GM23338 (cell line): ENCODE measurements at regions not wholly inside any gene's neighbourhood (a gene's known extent, or its start where the extent isn't known, plus 50 kb on each side); places are given as distances from the start of the nearest gene placed in this dataset.

ENCODE experiments used
- ATAC-seq: fragments of 200-7000 bp; cut with Tn5 transposase; 3 replicates; pipeline ENCODE4 v1.9.1; 2020
- DNase-seq: peaks from one replicate; pipeline ENCODE4 v3.0.0-alpha.2; 2015; ENCODE audit warnings: low spot score
- H2AFZ ChIP-seq: fragments of 200-600 bp; sonication (generic); 2 replicates; pipeline ENCODE4 v1.8.0; 2016; ENCODE audit warnings: antibody characterized with exemption, mild to moderate bottlenecking, moderate library complexity
- H3F3A ChIP-seq: fragments of 200-600 bp; sonication (generic); replicated peaks from 2 replicates; pipeline ENCODE4 v1.8.0; 2017; ENCODE audit warnings: antibody characterized with exemption, mixed run types, low read depth
- H3K27ac ChIP-seq: fragments of 200-600 bp; sonication (generic); 2 replicates; pipeline ENCODE4 v1.6.1; 2016; ENCODE audit warnings: low read depth
- H3K27me3 ChIP-seq: fragments of 200-600 bp; sonication (generic); 2 replicates; pipeline ENCODE4 v1.8.0; 2016; ENCODE audit warnings: mild to moderate bottlenecking, mixed run types, moderate library complexity; ENCODE audit not compliant: insufficient read depth
- H3K36me3 ChIP-seq: fragments of 200-600 bp; sonication (generic); 2 replicates; pipeline ENCODE4 v1.8.0; 2016; ENCODE audit warnings: mild to moderate bottlenecking; ENCODE audit not compliant: insufficient read depth
- H3K4me1 ChIP-seq: fragments of 200-600 bp; sonication (generic); 2 replicates; pipeline ENCODE4 v1.8.0; 2016; ENCODE audit warnings: mild to moderate bottlenecking, moderate library complexity; ENCODE audit not compliant: insufficient read depth
- H3K4me2 ChIP-seq: fragments of 200-600 bp; sonication (generic); 2 replicates; pipeline ENCODE4 v1.7.1; 2017; ENCODE audit warnings: mixed run types
- H3K4me3 ChIP-seq: fragments of 200-600 bp; sonication (generic); 2 replicates; pipeline ENCODE4 v1.6.1; 2016; ENCODE audit warnings: mixed run types
- H3K79me2 ChIP-seq: fragments of 200-600 bp; sonication (generic); replicated peaks from 2 replicates; pipeline ENCODE4 v1.8.0; 2017; ENCODE audit warnings: mild to moderate bottlenecking; ENCODE audit not compliant: insufficient read depth
- H3K9me2 ChIP-seq: fragments of 200-600 bp; sonication (generic); 2 replicates; pipeline ENCODE4 v1.8.0; 2017; ENCODE audit not compliant: insufficient read depth
- H4K20me1 ChIP-seq: fragments of 200-600 bp; sonication (generic); replicated peaks from 2 replicates; pipeline ENCODE4 v1.8.0; 2017; ENCODE audit warnings: mild to moderate bottlenecking; ENCODE audit not compliant: insufficient read depth
- H3K27ac Mint-ChIP-seq: 2 replicates; pipeline ENCODE4 v1.8.0; 2020; ENCODE audit warnings: inconsistent platforms, mild to moderate bottlenecking, moderate library complexity, mixed read lengths
- H3K27me3 Mint-ChIP-seq: 3 replicates; pipeline ENCODE4 v1.8.0; 2022; ENCODE audit warnings: low read depth, mild to moderate bottlenecking, moderate library complexity, mixed read lengths, inconsistent platforms; ENCODE audit not compliant: insufficient read depth, poor library complexity
- H3K36me3 Mint-ChIP-seq: 3 replicates; pipeline ENCODE4 v1.8.0; 2021; ENCODE audit warnings: low read depth, mild to moderate bottlenecking, inconsistent platforms, moderate library complexity, mixed read lengths
- H3K4me1 Mint-ChIP-seq: 3 replicates; pipeline ENCODE4 v1.8.0; 2020; ENCODE audit warnings: mild to moderate bottlenecking, inconsistent platforms, mixed read lengths
- H3K4me3 Mint-ChIP-seq: 3 replicates; pipeline ENCODE4 v1.8.0; 2021; ENCODE audit warnings: moderate library complexity, mild to moderate bottlenecking, inconsistent platforms, mixed read lengths
- H3K9me3 Mint-ChIP-seq: 3 replicates; pipeline ENCODE4 v1.8.0; 2020; ENCODE audit warnings: moderate library complexity, mild to moderate bottlenecking, inconsistent platforms, mixed read lengths
- EZH2 ChIP-seq: fragments of 200-600 bp; sonication (generic); IDR thresholded peaks from one replicate; pipeline ENCODE4 v1.8.0; 2017; ENCODE audit warnings: antibody characterized with exemption, mild to moderate bottlenecking, low read depth; ENCODE audit not compliant: unreplicated experiment
- EZH2phosphoT487 ChIP-seq: fragments of 200-600 bp; sonication (generic); IDR thresholded peaks from one replicate; pipeline ENCODE4 v1.8.1; 2018; ENCODE audit warnings: antibody characterized with exemption; ENCODE audit not compliant: unreplicated experiment
- JUNB ChIP-seq: IDR thresholded peaks from one replicate; pipeline ENCODE4 v1.6.1; 2016; ENCODE audit warnings: antibody characterized with exemption; ENCODE audit not compliant: unreplicated experiment
- NANOG ChIP-seq: IDR thresholded peaks from 2 replicates; pipeline ENCODE4 v1.6.1; 2016; ENCODE audit warnings: antibody characterized with exemption, borderline replicate concordance
- STAT1 ChIP-seq: IDR thresholded peaks from one replicate; pipeline ENCODE4 v1.6.1; 2016; ENCODE audit warnings: antibody characterized with exemption; ENCODE audit not compliant: unreplicated experiment
- ZNF114 ChIP-seq: fragments of 250-450 bp; sonication (Bioruptor Pico); IDR thresholded peaks from 2 replicates; pipeline ENCODE4 v1.5.0; 2020; ENCODE audit warnings: mild to moderate bottlenecking, moderate library complexity
- ZNF331 ChIP-seq: fragments of 250-450 bp; sonication (Bioruptor Pico); IDR thresholded peaks from 2 replicates; pipeline ENCODE4 v1.5.0; 2020; ENCODE audit warnings: low read depth, mild to moderate bottlenecking, moderate library complexity
- ZNF462 ChIP-seq: fragments of 250-450 bp; sonication (Bioruptor Pico); IDR thresholded peaks from 2 replicates; pipeline ENCODE4 v1.5.0; 2020; ENCODE audit warnings: mild to moderate bottlenecking, moderate library complexity
- TF ChIP-seq, protein P1 (sequence below): IDR thresholded peaks from one replicate; pipeline ENCODE4 v1.6.1; 2018; ENCODE audit warnings: antibody characterized with exemption; ENCODE audit not compliant: unreplicated experiment
- TF ChIP-seq, protein P2 (sequence below), 2 experiments: fragments of 200-600 bp in 1 of 2; sonication (generic) in 1 of 2; conservative IDR thresholded peaks; 2 replicates each; pipeline versions ENCODE4 v1.5.1 to v1.6.1; 2016 to 2017; ENCODE audit warnings: antibody characterized with exemption in 2 of 2, low read depth in 2 of 2, mild to moderate bottlenecking in 2 of 2, moderate library complexity in 1 of 2

DNA sequence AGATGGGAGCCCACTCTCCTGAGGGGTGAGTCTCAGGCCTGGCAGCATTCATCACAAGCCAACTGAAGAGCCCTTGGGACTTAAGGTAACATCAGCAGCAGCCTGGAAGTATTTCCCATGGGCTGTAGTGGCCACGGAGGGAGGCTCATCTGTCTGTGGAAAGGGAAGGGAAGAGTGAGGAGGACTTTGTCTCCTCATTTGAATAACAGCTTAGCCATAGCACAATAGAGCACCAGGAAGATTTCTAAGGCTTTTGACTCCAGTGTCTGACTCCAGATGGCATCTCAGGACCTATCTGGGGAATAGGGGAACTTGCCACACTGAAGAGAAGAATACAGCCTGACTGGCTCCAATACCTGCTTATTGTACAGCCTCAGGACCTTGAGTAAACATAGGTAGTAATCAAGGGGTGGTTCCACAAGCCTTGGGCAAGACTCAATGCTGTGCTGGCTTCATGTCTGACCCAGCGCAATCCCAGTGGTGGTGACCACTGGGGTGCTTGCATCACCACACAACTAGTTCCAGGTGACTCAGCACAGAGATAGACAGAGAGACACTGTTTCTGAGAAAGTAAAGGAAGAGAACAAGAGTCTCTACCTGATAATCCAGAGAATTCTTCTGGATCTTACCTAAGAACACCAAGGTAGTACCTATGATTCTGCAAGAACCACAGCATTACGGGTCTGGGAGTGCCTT is 510.5 kb upstream of the CCDC179 start:
- H3K27ac Mint-ChIP-seq = no peak overlapping the region
- H3K27me3 Mint-ChIP-seq = peaks cover 2% of the 10 kb centered on the region
- H3K36me3 Mint-ChIP-seq = no peaks in the 10 kb centered on the region
- H3K4me3 Mint-ChIP-seq = no peak overlapping the region
- Histone ChIP-seq H3K27ac (no peak overlapping the region), H3F3A (no peaks in the 10 kb centered on the region), H2AFZ (0 out of 2 replicates have a peak overlapping the region, but pooled peaks have one; percentile 60), H3K79me2 (no peaks in the 10 kb centered on the region), H3K4me3 (no peak overlapping the region), H3K27me3 (no peaks in the 10 kb centered on the region), H3K9me2 (peaks cover 4% of the 10 kb centered on the region; the same call in 1 of the 2 replicates), H3K36me3 (no peaks in the 10 kb centered on the region), H3K4me2 (no peak overlapping the region), H3K4me1 (no peaks in the 10 kb centered on the region), H4K20me1 (no peaks in the 10 kb centered on the region)
- no peaks in the 10 kb centered on the region for H3K9me3 Mint-ChIP-seq
- ATAC-seq (no peak), DNase-seq (no peak)
- peaks cover 3% of the 10 kb centered on the region; the same call in 1 of the 3 replicates for H3K4me1 Mint-ChIP-seq
- TF ChIP-seq JUNB = no peak
- no peak for TF ChIP-seq EZH2

DNA sequence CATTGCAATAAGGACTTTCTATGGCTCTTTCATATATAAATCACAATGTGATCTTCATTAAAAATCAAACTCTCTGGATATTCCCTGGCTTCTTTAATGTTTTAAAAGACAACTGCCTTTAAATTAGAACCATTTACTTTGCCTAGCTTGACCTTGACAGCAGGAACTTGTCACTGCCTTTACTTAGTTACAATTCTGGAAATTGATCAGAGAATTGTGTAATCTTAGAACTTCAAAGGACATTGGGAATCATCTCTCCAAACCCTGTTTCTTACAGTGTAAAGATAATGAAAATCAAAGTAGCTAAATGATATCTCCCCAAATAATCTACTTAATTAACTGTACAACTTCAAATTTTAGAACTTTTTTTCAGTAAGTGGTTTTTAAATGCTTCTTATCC is 517.6 kb upstream of the CCDC179 start:
- Mint-ChIP-seq H3K4me3 (no peak overlapping the region), H3K27ac (no peak overlapping the region), H3K9me3 (0 out of 3 replicates have a peak, but pooled peaks cover 3% of the 10 kb centered on the region)
- TF ChIP-seq NANOG (no peak), STAT1 (no peak), ZNF114 (CRISPR knock-in tag) (no peak), EZH2phosphoT487 (no peak), ZNF462 (CRISPR knock-in tag) (no peak), ZNF331 (CRISPR knock-in tag) (no peak)
- TF ChIP-seq, protein P1, sequence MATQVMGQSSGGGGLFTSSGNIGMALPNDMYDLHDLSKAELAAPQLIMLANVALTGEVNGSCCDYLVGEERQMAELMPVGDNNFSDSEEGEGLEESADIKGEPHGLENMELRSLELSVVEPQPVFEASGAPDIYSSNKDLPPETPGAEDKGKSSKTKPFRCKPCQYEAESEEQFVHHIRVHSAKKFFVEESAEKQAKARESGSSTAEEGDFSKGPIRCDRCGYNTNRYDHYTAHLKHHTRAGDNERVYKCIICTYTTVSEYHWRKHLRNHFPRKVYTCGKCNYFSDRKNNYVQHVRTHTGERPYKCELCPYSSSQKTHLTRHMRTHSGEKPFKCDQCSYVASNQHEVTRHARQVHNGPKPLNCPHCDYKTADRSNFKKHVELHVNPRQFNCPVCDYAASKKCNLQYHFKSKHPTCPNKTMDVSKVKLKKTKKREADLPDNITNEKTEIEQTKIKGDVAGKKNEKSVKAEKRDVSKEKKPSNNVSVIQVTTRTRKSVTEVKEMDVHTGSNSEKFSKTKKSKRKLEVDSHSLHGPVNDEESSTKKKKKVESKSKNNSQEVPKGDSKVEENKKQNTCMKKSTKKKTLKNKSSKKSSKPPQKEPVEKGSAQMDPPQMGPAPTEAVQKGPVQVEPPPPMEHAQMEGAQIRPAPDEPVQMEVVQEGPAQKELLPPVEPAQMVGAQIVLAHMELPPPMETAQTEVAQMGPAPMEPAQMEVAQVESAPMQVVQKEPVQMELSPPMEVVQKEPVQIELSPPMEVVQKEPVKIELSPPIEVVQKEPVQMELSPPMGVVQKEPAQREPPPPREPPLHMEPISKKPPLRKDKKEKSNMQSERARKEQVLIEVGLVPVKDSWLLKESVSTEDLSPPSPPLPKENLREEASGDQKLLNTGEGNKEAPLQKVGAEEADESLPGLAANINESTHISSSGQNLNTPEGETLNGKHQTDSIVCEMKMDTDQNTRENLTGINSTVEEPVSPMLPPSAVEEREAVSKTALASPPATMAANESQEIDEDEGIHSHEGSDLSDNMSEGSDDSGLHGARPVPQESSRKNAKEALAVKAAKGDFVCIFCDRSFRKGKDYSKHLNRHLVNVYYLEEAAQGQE = no peak
- TF ChIP-seq, protein P2, sequence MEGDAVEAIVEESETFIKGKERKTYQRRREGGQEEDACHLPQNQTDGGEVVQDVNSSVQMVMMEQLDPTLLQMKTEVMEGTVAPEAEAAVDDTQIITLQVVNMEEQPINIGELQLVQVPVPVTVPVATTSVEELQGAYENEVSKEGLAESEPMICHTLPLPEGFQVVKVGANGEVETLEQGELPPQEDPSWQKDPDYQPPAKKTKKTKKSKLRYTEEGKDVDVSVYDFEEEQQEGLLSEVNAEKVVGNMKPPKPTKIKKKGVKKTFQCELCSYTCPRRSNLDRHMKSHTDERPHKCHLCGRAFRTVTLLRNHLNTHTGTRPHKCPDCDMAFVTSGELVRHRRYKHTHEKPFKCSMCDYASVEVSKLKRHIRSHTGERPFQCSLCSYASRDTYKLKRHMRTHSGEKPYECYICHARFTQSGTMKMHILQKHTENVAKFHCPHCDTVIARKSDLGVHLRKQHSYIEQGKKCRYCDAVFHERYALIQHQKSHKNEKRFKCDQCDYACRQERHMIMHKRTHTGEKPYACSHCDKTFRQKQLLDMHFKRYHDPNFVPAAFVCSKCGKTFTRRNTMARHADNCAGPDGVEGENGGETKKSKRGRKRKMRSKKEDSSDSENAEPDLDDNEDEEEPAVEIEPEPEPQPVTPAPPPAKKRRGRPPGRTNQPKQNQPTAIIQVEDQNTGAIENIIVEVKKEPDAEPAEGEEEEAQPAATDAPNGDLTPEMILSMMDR (conservative IDR thresholded peaks at IDR 0.05; ENCODE audit: low read depth in 2 of 2) = no peak

More for the DNA sequence above, 517.6 kb upstream of the CCDC179 start:
- Histone ChIP-seq H3K79me2 (no peaks in the 10 kb centered on the region), H2AFZ (no peak overlapping the region), H3K4me3 (no peak overlapping the region), H3K4me1 (no peaks in the 10 kb centered on the region), H3F3A (no peaks in the 10 kb centered on the region), H3K9me2 (0 out of 2 replicates have a peak, but pooled peaks cover 3% of the 10 kb centered on the region), H3K4me2 (no peak overlapping the region), H3K36me3 (no peaks in the 10 kb centered on the region), H4K20me1 (no peaks in the 10 kb centered on the region), H3K27me3 (no peaks in the 10 kb centered on the region), H3K27ac (no peak overlapping the region)
- Mint-ChIP-seq H3K4me1 (no peaks in the 10 kb centered on the region), H3K36me3 (no peaks in the 10 kb centered on the region), H3K27me3 (no peaks in the 10 kb centered on the region)
- DNase-seq (no peak), ATAC-seq (no peak)
